DMS 273 (cell line): ENCODE measurements at regions not wholly inside any gene's neighbourhood (a gene's known extent, or its start where the extent isn't known, plus 50 kb on each side); places are given as distances from the start of the nearest gene placed in this dataset.
A peak's percentile ranks its signal among the peaks of the same experiment; 100 is the strongest.
"Not testable (repeated sequence)": the region's sequence is repeated elsewhere in the genome, so short reads cannot be mapped to it uniquely, and the experiment has no call there.

Source experiments
- DNase-seq: peaks from one replicate; lab custom pipeline; 2025; ENCODE audit not compliant: unreplicated experiment; lab: John Stamatoyannopoulos, UW

- DNase-seq, result no peak
Observed at GRCh38 chr7:66502230-66503035, 126.2 kb upstream of the KCTD7 start.

- no peak for DNase-seq
Observed at GRCh38 chr7:66503036-66503370, 125.7 kb upstream of the KCTD7 start.

- no peak for DNase-seq
Observed at GRCh38 chr7:66503551-66504031, 125.1 kb upstream of the KCTD7 start.

GRCh38 chr7:66504131-66504530, 124.5 kb upstream of the KCTD7 start:
- DNase-seq, result no peak

GRCh38 chr7:66505009-66505408, 123.7 kb upstream of the KCTD7 start:
- DNase-seq, result no peak

GRCh38 chr7:66505531-66506451, 122.9 kb upstream of the KCTD7 start:
- peak; percentile 80 for DNase-seq

GRCh38 chr7:66506703-66507102, 122.0 kb upstream of the KCTD7 start:
- peak; percentile 29 for DNase-seq

GRCh38 chr7:66507764-66508296, 120.9 kb upstream of the KCTD7 start:
- peak; percentile 34 for DNase-seq

GRCh38 chr7:66508431-66508830, 120.2 kb upstream of the KCTD7 start:
- no peak for DNase-seq

- no peak for DNase-seq
Observed at GRCh38 chr7:66514050-66514449, 114.6 kb upstream of the KCTD7 start.

GRCh38 chr7:66517212-66517909, 111.3 kb upstream of the KCTD7 start:
- DNase-seq, result no peak

GRCh38 chr7:66518151-66518691, 110.5 kb upstream of the KCTD7 start:
- DNase-seq, result no peak

- DNase-seq, result no peak
Observed at GRCh38 chr7:66521675-66522074, 107.0 kb upstream of the KCTD7 start.

GRCh38 chr7:66522518-66522917, 106.2 kb upstream of the KCTD7 start:
- DNase-seq, result peak; percentile 66

GRCh38 chr7:66523409-66523808, 105.3 kb upstream of the KCTD7 start:
- no peak for DNase-seq

- no peak for DNase-seq
Observed at GRCh38 chr7:66524738-66525137, 103.9 kb upstream of the KCTD7 start.

- not testable (repeated sequence) for DNase-seq
Observed at GRCh38 chr7:66526782-66527181, 101.9 kb upstream of the KCTD7 start.

- DNase-seq, result no peak
Observed at GRCh38 chr7:66528652-66529051, 100.0 kb upstream of the KCTD7 start.

- DNase-seq, result no peak
Observed at GRCh38 chr7:66529883-66530610, 98.6 kb upstream of the KCTD7 start.
